ENCODE measurements at regions not wholly inside any gene's neighbourhood (a gene's known extent, or its start where the extent isn't known, plus 50 kb on each side); places are given as distances from the start of the nearest gene placed in this dataset.

DNA sequence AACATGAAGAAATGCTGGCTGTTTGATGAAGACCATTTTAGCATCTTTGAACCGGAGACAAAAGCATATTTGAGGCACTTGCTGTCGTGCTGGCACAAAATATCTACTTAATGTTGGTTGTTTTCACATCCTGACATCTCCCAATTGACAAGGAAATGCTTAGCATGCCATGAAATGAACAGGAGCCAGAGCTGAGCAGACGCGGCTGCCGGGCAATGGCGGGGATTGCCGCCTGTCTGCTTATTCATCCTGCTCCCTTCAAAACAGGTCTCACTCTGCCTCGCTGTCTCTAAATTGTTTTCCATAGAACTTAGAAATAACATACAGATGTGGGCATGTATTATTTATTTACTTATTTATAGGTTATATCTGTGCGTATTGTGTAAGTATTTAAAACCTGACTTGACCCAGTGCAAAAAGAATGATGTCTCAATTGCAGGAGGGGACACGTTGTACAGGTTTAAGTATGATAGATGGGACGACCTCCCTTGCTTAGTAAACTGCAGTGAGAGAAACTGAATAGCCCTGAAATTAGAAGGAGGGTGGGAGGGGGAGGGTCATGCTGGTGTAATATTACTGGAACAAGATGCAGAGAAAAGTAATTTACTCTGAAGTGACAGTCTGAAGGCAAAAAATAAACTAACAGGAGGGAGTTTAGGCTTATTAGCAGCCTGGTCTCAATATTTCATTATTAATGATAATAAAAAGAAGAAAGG is 590.4 kb upstream of the PLXNA2 start:
- no peak for TF ChIP-seq TEAD4 (IDR thresholded peaks at IDR 0.05)
- TF ChIP-seq, protein P1, sequence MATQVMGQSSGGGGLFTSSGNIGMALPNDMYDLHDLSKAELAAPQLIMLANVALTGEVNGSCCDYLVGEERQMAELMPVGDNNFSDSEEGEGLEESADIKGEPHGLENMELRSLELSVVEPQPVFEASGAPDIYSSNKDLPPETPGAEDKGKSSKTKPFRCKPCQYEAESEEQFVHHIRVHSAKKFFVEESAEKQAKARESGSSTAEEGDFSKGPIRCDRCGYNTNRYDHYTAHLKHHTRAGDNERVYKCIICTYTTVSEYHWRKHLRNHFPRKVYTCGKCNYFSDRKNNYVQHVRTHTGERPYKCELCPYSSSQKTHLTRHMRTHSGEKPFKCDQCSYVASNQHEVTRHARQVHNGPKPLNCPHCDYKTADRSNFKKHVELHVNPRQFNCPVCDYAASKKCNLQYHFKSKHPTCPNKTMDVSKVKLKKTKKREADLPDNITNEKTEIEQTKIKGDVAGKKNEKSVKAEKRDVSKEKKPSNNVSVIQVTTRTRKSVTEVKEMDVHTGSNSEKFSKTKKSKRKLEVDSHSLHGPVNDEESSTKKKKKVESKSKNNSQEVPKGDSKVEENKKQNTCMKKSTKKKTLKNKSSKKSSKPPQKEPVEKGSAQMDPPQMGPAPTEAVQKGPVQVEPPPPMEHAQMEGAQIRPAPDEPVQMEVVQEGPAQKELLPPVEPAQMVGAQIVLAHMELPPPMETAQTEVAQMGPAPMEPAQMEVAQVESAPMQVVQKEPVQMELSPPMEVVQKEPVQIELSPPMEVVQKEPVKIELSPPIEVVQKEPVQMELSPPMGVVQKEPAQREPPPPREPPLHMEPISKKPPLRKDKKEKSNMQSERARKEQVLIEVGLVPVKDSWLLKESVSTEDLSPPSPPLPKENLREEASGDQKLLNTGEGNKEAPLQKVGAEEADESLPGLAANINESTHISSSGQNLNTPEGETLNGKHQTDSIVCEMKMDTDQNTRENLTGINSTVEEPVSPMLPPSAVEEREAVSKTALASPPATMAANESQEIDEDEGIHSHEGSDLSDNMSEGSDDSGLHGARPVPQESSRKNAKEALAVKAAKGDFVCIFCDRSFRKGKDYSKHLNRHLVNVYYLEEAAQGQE (IDR thresholded peaks at IDR 0.05; ENCODE audit: low read depth), result no peak
- TF ChIP-seq YY1 (IDR thresholded peaks at IDR 0.05; ENCODE audit: low read depth), result no peak
- TF ChIP-seq CREB1 (IDR thresholded peaks at IDR 0.05; ENCODE audit: low read depth), result no peak
- TF ChIP-seq TAF1 (IDR thresholded peaks at IDR 0.05; ENCODE audit: low read depth), result no peak
- no peak for TF ChIP-seq TCF12 (IDR thresholded peaks at IDR 0.05; ENCODE audit: low read depth)
- TF ChIP-seq, protein P2, sequence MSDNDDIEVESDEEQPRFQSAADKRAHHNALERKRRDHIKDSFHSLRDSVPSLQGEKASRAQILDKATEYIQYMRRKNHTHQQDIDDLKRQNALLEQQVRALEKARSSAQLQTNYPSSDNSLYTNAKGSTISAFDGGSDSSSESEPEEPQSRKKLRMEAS (IDR thresholded peaks at IDR 0.05), result no peak
- TF ChIP-seq, protein P3, sequence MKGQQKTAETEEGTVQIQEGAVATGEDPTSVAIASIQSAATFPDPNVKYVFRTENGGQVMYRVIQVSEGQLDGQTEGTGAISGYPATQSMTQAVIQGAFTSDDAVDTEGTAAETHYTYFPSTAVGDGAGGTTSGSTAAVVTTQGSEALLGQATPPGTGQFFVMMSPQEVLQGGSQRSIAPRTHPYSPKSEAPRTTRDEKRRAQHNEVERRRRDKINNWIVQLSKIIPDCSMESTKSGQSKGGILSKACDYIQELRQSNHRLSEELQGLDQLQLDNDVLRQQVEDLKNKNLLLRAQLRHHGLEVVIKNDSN (IDR thresholded peaks at IDR 0.05), result no peak
- no peak for TF ChIP-seq FOXM1 (IDR thresholded peaks at IDR 0.05; ENCODE audit: borderline replicate concordance, low read depth)
- TF ChIP-seq EP300 (IDR thresholded peaks at IDR 0.05; ENCODE audit: borderline replicate concordance), result no peak
- no peak for TF ChIP-seq EGR1 (IDR thresholded peaks at IDR 0.05)
- no peak for TF ChIP-seq NFIC (IDR thresholded peaks at IDR 0.05)
- no peak for TF ChIP-seq ZBTB7A (IDR thresholded peaks at IDR 0.05; ENCODE audit: low read depth)
- TF ChIP-seq RAD21 (IDR thresholded peaks at IDR 0.05; ENCODE audit: low read depth), result no peak
- no peak for TF ChIP-seq CEBPB (IDR thresholded peaks at IDR 0.05)

DNA sequence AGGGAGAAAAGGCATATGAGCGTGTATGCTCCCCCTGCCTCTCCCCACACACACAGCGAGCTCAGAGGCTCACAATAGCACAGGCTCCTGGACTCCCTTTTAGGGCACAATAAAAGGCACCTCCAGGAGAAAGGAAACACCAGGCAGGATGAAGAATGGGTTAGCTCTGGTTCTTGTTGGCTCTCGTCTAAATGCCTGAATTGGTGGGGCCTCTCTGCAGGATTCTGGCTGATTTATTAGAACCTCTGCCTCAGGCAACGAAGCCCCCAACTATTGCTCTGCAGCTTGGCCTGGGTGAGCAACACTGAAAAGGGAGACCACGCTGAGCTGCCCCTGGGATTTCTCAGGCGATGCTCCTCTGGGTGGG is 590.9 kb upstream of the PLXNA2 start:
- no peak for TF ChIP-seq CEBPB (IDR thresholded peaks at IDR 0.05)
- TF ChIP-seq YY1 (IDR thresholded peaks at IDR 0.05; ENCODE audit: low read depth), result no peak
- no peak for TF ChIP-seq FOXM1 (IDR thresholded peaks at IDR 0.05; ENCODE audit: borderline replicate concordance, low read depth)
- TF ChIP-seq EGR1 (IDR thresholded peaks at IDR 0.05), result no peak
- TF ChIP-seq, protein P3 (IDR thresholded peaks at IDR 0.05), result no peak
- TF ChIP-seq RAD21 (IDR thresholded peaks at IDR 0.05; ENCODE audit: low read depth), result no peak
- TF ChIP-seq, protein P1 (IDR thresholded peaks at IDR 0.05; ENCODE audit: low read depth), result no peak
- TF ChIP-seq CREB1 (IDR thresholded peaks at IDR 0.05; ENCODE audit: low read depth), result no peak
- TF ChIP-seq ZBTB7A (IDR thresholded peaks at IDR 0.05; ENCODE audit: low read depth), result no peak
- TF ChIP-seq EP300 (IDR thresholded peaks at IDR 0.05; ENCODE audit: borderline replicate concordance), result no peak
- TF ChIP-seq, protein P2 (IDR thresholded peaks at IDR 0.05), result no peak
- TF ChIP-seq TEAD4 (IDR thresholded peaks at IDR 0.05), result no peak
- no peak for TF ChIP-seq TAF1 (IDR thresholded peaks at IDR 0.05; ENCODE audit: low read depth)
- TF ChIP-seq TCF12 (IDR thresholded peaks at IDR 0.05; ENCODE audit: low read depth), result no peak
- no peak for TF ChIP-seq NFIC (IDR thresholded peaks at IDR 0.05)

DNA sequence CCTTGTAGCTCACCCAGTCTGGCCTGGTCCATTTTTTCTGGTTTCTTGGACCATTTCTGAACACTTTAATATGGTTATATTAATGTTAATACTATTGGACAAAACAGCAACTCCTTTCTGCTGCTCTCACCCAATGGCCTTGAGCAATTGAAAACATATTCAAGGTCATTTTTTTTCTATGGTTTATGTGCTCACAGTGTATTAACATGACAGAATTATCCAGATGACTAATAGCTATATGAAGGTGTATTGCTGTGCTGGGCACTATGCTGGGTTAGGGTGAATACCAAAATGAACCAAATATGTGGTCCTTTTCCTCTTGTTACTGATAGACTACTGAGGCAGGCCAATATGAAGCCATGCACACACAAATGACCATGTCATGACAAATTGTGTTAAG is 591.6 kb upstream of the PLXNA2 start:
- TF ChIP-seq TEAD4 (IDR thresholded peaks at IDR 0.05) (no peak), CREB1 (IDR thresholded peaks at IDR 0.05; ENCODE audit: low read depth) (no peak), ZBTB7A (IDR thresholded peaks at IDR 0.05; ENCODE audit: low read depth) (no peak)
- TF ChIP-seq, protein P2 (IDR thresholded peaks at IDR 0.05), result no peak
- TF ChIP-seq, protein P3 (IDR thresholded peaks at IDR 0.05), result no peak

DNA sequence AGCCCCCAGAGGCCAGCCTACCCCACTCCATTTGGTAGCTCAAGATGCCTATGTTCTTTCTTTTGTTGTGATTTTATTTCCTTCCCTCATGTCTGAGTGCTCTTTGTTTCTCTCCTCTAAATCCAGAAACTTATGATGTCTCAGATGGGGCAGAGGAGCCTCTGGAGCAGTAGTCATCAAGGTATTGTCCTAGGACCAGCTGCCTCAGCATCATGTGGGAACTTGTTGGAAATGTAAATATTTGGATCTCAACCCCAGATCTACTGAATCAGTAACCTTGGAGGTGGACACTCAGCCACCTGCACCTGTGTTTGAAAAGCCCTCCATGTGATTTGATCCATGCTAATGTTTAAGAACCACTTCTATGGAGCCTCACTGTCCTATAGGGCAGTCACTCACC is 593.1 kb upstream of the PLXNA2 start:
- TF ChIP-seq EGR1 (IDR thresholded peaks at IDR 0.05), result no peak
- no peak for TF ChIP-seq RAD21 (IDR thresholded peaks at IDR 0.05; ENCODE audit: low read depth)
- TF ChIP-seq, protein P3 (IDR thresholded peaks at IDR 0.05), result no peak
- no peak for TF ChIP-seq FOXM1 (IDR thresholded peaks at IDR 0.05; ENCODE audit: borderline replicate concordance, low read depth)
- no peak for TF ChIP-seq EP300 (IDR thresholded peaks at IDR 0.05; ENCODE audit: borderline replicate concordance)

DNA sequence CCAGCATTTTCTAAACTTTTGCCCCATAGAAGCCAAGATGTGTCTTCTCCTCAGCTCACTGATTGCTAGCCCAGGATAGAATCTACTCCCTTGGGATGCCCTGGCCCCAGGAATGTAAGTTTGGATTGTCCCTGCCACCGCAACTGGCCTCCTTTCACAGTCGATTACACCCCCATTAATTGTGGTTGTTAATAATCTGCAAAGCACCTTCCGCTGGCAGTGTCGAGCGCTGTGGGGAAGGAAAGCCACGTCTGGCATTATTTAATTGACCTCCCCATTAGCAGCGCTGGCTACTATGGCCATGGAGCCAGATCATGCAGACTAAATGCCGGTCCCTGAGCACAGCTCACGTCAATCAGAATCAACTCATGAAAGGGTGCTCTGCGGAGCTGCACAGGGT is 597.3 kb upstream of the PLXNA2 start:
- TF ChIP-seq TCF12 (IDR thresholded peaks at IDR 0.05; ENCODE audit: low read depth) (no peak), TEAD4 (IDR thresholded peaks at IDR 0.05) (no peak), FOXM1 (IDR thresholded peaks at IDR 0.05; ENCODE audit: borderline replicate concordance, low read depth) (no peak), CREB1 (IDR thresholded peaks at IDR 0.05; ENCODE audit: low read depth) (no peak), EGR1 (IDR thresholded peaks at IDR 0.05) (no peak), ZBTB7A (IDR thresholded peaks at IDR 0.05; ENCODE audit: low read depth) (no peak), CEBPB (IDR thresholded peaks at IDR 0.05) (no peak)

Measured in Ishikawa (cell line).